Retinal pigment epithelial cell (primary cell): ENCODE measurements at regions not wholly inside any gene's neighbourhood (a gene's known extent, or its start where the extent isn't known, plus 50 kb on each side); places are given as distances from the start of the nearest gene placed in this dataset.

Experiments
- DNase-seq: peaks from one replicate; pipeline ENCODE4 v3.0.0-alpha.2; 2010; ENCODE audit warnings: low read depth
- H3K4me3 ChIP-seq: 2 replicates; pipeline ENCODE4 v1.5.1; 2011; ENCODE audit warnings: mild to moderate bottlenecking, low read length, control low read depth, moderate library complexity
- CTCF ChIP-seq: conservative IDR thresholded peaks from 2 replicates; pipeline ENCODE4 v1.5.1; 2011; ENCODE audit warnings: low read depth, low read length, control low read depth, inconsistent platforms

- H3K4me3 ChIP-seq: no peak overlapping the region
- no peak for TF ChIP-seq CTCF
- DNase-seq: no peak
Measured at GRCh38 chr10:113477451-113477850, 75.4 kb upstream of the HABP2 start.

- DNase-seq: no peak
- no peak overlapping the region for H3K4me3 ChIP-seq
- TF ChIP-seq CTCF: no peak
Measured at GRCh38 chr10:113479346-113480080, 73.3 kb upstream of the HABP2 start.

- TF ChIP-seq CTCF: no peak
Measured at GRCh38 chr10:113480081-113480360, 72.8 kb upstream of the HABP2 start.

GRCh38 chr10:113480851-113481502 is 71.9 kb upstream of the HABP2 start:
- TF ChIP-seq CTCF: no peak
- no peak for DNase-seq
- no peak overlapping the region for H3K4me3 ChIP-seq

More at GRCh38 chr10:113480081-113480360, 72.8 kb upstream of the HABP2 start:
- no peak for DNase-seq
- H3K4me3 ChIP-seq: no peak overlapping the region

- TF ChIP-seq CTCF: no peak
- DNase-seq: no peak
Measured at GRCh38 chr10:113484487-113484886, 68.4 kb upstream of the HABP2 start.

GRCh38 chr10:113485736-113486135 is 67.1 kb upstream of the HABP2 start:
- no peak overlapping the region for H3K4me3 ChIP-seq
- DNase-seq: no peak
- no peak for TF ChIP-seq CTCF

More at GRCh38 chr10:113484487-113484886, 68.4 kb upstream of the HABP2 start:
- H3K4me3 ChIP-seq: no peak overlapping the region

- no peak overlapping the region for H3K4me3 ChIP-seq
- TF ChIP-seq CTCF: no peak
- DNase-seq: no peak
Measured at GRCh38 chr10:113486531-113486930, 66.3 kb upstream of the HABP2 start.
